ENCODE measurements at regions not wholly inside any gene's neighbourhood (a gene's known extent, or its start where the extent isn't known, plus 50 kb on each side); places are given as distances from the start of the nearest gene placed in this dataset.

- no peak for DNase-seq
Observed at GRCh38 chr13:74361274-74361673, 227.1 kb upstream of the KLF12 start.

- DNase-seq: no peak
Observed at GRCh38 chr13:74346960-74347359, 212.8 kb upstream of the KLF12 start.

- no peak for DNase-seq
Observed at GRCh38 chr13:74338341-74338740, 204.1 kb upstream of the KLF12 start.

- DNase-seq: no peak
Observed at GRCh38 chr13:74336546-74336945, 202.3 kb upstream of the KLF12 start.

DNA sequence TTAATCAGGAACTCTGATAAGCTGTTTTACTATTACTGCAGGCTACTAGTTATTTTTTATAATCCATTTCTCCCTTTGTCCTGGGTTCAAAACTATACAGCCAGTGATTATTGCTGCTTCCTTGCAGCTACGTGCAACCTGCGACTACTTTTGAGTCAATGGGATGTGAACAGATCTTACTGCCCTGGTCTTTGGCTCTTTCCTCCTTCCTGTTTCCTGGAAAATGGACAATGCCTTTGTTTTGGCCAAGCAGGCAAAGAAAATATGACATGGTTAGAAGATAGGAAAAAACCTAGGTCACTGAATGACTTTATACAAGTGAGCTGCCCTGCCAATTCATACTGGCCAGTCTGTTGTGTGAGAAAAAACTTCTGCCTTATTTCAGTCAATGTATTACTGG, 201.2 kb upstream of the KLF12 start:
- no peak for DNase-seq

- DNase-seq: no peak
Observed at GRCh38 chr13:74329962-74330361, 195.8 kb upstream of the KLF12 start.

DNA sequence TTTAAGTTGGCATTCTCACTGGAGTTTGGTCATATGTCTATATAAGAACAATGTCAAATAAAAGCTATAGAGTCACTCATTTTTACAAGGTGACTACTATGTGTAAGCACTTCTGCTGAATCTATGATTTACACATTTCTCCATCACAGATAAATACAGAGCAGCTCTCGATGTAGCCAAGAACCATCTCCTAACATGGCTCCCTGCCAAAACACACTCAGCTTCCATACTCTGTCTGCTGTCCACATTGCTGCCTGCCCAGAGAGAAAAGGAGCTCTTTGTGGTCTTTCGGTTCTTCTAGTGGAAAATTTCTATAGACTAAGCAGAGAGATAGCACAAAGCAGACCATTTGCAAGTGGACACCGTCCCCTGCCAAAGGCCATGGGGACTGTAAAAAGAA, 190.9 kb upstream of the KLF12 start:
- DNase-seq: peak; percentile 34

DNA sequence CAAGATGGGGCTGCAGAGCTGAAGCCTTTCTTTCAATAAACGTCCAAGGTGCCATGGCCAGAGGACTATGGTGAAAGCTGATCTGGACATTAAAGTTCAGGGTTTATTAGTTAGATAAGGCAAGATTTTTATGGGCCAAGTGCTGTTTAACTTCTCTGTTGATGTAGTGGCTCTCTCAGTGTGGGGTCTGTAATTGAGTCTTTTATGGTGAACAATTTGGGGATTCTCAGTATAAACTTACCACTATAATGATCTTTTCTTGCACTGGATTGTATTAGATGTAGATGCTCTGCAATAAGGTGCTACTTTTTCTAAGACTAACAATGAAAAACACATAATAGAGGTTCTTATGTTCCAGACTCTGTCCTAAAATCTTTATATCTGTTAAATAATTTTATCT, 190.1 kb upstream of the KLF12 start:
- no peak for DNase-seq

- no peak for DNase-seq
Observed at GRCh38 chr13:74322562-74322961, 188.4 kb upstream of the KLF12 start.

DNA sequence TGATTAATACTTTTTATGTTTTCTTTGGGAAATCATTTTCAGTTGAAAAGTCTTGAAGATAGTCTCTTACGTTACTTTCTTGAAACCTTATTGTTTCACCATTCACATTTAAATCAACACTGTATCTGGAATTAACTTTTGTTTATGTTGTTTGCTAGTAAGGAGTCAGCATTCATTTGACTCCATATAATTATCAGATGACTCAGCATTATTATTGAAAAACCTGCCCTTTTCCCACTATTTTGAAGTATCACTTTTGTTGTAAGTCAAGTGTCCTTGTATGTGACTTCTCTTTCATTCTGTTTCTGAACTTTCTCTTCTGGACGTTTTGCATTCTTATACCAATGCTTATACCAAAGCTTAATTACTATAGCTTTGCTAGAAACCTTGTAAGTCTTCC, 186.1 kb upstream of the KLF12 start:
- DNase-seq: no peak

- DNase-seq: no peak
Observed at GRCh38 chr13:74316547-74316946, 182.3 kb upstream of the KLF12 start.

DNA sequence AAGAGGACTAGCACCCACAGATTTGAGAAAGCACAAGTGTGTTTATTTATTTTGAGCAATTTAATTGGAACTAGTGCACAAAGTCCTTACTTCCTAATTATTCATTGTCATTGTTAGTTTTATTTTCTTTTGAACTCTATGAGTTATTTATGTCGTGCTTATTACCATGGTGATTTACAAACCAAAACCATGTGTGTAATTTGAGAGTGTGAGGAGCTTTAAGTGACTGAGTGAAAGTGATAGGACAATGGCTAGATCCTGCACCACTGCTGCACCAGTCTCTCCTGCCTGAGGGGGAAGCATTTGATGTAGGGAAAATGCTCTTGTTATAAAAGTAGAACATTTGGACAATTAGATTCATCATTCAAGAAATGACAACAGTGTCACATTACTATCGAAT, 172.3 kb upstream of the KLF12 start:
- DNase-seq: no peak

- no peak for DNase-seq
Observed at GRCh38 chr13:74305876-74306275, 171.7 kb upstream of the KLF12 start.

- DNase-seq: peak; percentile 20
Observed at GRCh38 chr13:74301258-74301935, 167.2 kb upstream of the KLF12 start.

DNA sequence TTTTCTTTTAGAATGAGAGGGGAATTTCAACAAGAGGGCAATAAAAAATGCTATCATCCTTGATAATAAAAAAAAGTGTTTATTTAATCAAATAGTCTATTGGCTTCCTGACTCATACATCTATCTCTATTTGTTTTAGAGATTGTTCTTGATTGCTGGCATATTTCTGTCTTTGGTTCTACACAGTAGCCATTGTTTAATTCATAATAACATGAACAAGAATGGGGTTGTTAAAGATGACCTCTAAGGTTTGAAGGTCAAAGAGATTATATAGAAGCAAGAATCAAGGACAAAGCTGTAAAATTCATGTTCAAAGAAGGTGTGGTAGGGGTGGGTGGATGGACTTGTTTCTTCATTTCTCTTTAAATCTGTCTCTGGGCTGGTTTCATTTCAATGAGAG, 166.0 kb upstream of the KLF12 start:
- no peak for DNase-seq

GRCh38 chr13:74299721-74300120, 165.5 kb upstream of the KLF12 start:
- DNase-seq: no peak

- no peak for DNase-seq
Observed at GRCh38 chr13:74298923-74299322, 164.7 kb upstream of the KLF12 start.

DNA sequence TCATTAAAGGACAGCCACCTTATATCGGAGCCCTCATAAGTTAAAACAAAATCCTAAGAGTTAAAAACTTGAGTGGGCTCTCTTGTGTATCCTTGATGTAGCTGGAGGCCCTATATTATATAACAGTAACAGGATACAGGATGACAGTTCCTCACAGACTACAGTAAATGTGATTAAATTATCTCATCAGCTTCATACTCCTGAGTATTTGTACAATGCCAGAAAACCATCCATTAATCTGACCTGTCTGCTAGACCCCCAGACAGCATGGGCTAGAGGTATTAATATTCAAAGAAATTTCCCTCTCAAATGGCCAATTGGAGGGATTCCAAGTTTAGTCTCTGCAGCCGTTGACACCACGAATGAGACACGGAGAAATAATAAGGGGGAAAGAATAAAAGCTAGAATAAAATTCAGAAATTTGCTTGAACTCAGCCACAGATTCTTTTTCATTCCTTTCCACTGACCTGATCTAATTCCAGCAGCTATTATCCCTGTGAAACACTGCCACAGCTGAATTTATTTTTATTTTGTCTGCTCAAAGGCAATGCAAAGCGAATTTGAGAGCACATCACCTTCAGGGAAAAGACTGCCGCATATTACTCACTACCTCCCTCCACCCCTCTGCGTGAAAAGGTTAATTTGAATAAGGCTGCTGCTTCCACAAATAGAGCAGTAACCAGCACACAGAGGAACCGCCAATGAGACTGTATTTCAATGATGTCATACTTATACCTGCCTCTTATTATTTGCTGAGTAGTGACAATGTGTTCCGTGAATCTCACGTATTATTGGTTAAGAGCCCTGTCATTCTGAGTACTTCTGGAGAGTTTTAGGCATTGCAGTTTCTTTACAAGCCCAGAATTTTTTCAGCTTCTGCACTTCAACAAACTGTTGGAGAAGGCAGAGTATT, 155.9 kb upstream of the KLF12 start:
- peak; percentile 25 for DNase-seq

- DNase-seq: no peak
Observed at GRCh38 chr13:74289107-74289506, 154.9 kb upstream of the KLF12 start.

GRCh38 chr13:74288361-74288911, 154.2 kb upstream of the KLF12 start:
- DNase-seq: peak; percentile 17

DNA sequence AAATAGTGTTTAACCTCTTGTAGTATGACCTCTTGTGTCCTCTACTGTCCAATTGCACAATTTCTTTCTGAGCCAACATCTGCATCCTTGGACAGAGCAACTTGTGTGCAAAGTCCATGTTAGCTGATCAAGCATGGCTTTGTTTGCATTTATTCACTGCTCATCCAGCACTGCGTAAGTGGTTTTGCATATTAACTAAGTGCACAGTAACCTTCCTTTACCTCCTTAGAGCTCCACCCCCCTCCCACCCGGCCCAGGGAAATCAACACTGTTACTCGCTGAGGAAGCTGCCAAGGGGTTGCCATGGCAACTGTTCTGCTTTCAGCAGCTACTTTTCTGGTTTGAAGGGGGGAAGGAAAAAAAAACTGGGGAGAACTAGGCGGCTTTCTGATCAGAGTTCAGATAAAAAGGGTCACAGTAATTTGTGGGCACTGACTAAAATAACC, 153.5 kb upstream of the KLF12 start:
- DNase-seq: peak; percentile 74

DNA sequence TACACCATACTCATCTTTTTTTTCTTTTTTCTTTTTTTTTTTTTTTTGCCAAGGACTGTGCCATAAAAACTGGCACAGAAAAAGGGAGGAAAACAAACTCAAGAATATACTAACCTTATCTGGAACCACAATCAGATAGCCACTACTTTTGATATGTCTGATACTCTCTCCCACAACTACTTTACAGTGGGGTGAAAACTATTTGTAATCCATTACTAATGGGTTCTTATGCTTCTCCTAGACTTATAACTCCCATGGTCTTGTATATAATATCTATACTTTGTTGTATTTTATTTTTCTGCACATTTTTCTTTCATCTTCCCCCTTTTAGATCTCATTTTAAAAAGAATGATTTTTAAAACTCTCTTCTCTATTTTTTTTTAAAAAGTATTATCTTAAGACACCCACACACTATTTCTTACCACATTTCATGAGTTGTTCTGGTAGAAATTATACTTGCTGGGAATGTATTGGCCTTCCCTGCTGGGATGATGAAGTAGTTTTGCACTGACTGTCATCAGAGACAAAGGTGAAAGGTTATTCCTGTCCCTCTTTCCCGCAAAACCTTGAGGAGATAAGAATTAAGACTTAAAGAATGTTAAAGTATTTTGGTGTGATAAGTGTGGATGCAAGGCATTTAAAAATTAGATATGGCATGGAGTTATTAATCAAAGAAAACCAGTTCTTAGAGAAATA, 146.7 kb upstream of the KLF12 start:
- no peak for DNase-seq
